A673 (cell line): ENCODE measurements at regions not wholly inside any gene's neighbourhood (a gene's known extent, or its start where the extent isn't known, plus 50 kb on each side); places are given as distances from the start of the nearest gene placed in this dataset.

Experiments used
- BruUV-seq: library from RNA; stranded (reverse); fragments of 400-500 nt; replicated peaks from 2 replicates; lab custom pipeline; 2021; lab: Mats Ljungman, UMichigan
- CTCF ChIA-PET: fragments of 300-600 bp; sonication (Branson Sonifier 250); formaldehyde crosslinking; loops from one replicate; lab custom pipeline; 2022; ENCODE audit warnings: antibody characterized with exemption; lab: Charles Lee
- POLR2A ChIA-PET: fragments of 300-600 bp; sonication (Branson Sonifier 250); formaldehyde crosslinking; loops from one replicate; lab custom pipeline; 2022; ENCODE audit warnings: antibody characterized with exemption; ENCODE audit not compliant: low non-redundant PET; lab: Charles Lee
- DNase-seq: peaks from one replicate; pipeline ENCODE4 v3.0.0-alpha.2; 2015; ENCODE audit warnings: low spot score
- H3K27ac ChIP-seq: fragments of 200-600 bp; sonication (generic); 2 replicates; pipeline ENCODE4 v1.5.1; 2016; ENCODE audit warnings: mixed run types, low read depth, mild to moderate bottlenecking, mixed read lengths, antibody characterized with exemption, low read length; ENCODE audit not compliant: poor library complexity, severe bottlenecking
- H3K27me3 ChIP-seq: fragments of 200-600 bp; sonication (generic); replicated peaks from 2 replicates; pipeline ENCODE4 v1.6.1; 2017; ENCODE audit warnings: mixed run types, low read depth, mild to moderate bottlenecking, mixed read lengths, antibody characterized with exemption, low read length; ENCODE audit not compliant: insufficient read depth, poor library complexity
- H3K36me3 ChIP-seq: fragments of 200-600 bp; sonication (generic); 2 replicates; pipeline ENCODE4 v1.6.1; 2016; ENCODE audit warnings: mixed run types, mild to moderate bottlenecking, mixed read lengths, antibody characterized with exemption, low read length; ENCODE audit not compliant: insufficient read depth, poor library complexity, severe bottlenecking
- H3K4me1 ChIP-seq: fragments of 200-600 bp; sonication (generic); 2 replicates; pipeline ENCODE4 v1.6.1; 2017; ENCODE audit warnings: mixed run types, mild to moderate bottlenecking, mixed read lengths, antibody characterized with exemption, low read length; ENCODE audit not compliant: insufficient read depth, poor library complexity, severe bottlenecking
- H3K4me3 ChIP-seq: fragments of 200-600 bp; sonication (generic); 2 replicates; pipeline ENCODE4 v1.5.1; 2016; ENCODE audit warnings: low read depth, mixed run types, mild to moderate bottlenecking, mixed read lengths, low read length; ENCODE audit not compliant: poor library complexity, severe bottlenecking
- H3K9me3 ChIP-seq: fragments of 200-600 bp; sonication (generic); 2 replicates; pipeline ENCODE4 v1.6.1; 2016; ENCODE audit warnings: mixed run types, low read depth, mild to moderate bottlenecking, mixed read lengths, antibody characterized with exemption, low read length; ENCODE audit not compliant: poor library complexity, severe bottlenecking
- EZH2 ChIP-seq: fragments of 200-600 bp; sonication (generic); IDR thresholded peaks from 2 replicates; pipeline ENCODE4 v1.6.1; 2017; ENCODE audit warnings: borderline replicate concordance, low read depth, mild to moderate bottlenecking, mixed read lengths, antibody characterized with exemption, low read length; ENCODE audit not compliant: poor library complexity, severe bottlenecking
- intact Hi-C: fragments of 100-400 bp; cut with micrococcal nuclease; formaldehyde crosslinking; loops from one replicate; pipeline ENCODE4 v1.10.0; 2022; ENCODE audit not compliant: unreplicated experiment
- TF ChIP-seq, protein P1 (sequence below): fragments of 300-800, 200-600 bp; sonication (generic); conservative IDR thresholded peaks from 2 replicates; pipeline ENCODE4 v1.5.1; 2017; ENCODE audit warnings: low read depth, mild to moderate bottlenecking, antibody characterized with exemption, low read length, moderate library complexity, mixed read lengths

DNA sequence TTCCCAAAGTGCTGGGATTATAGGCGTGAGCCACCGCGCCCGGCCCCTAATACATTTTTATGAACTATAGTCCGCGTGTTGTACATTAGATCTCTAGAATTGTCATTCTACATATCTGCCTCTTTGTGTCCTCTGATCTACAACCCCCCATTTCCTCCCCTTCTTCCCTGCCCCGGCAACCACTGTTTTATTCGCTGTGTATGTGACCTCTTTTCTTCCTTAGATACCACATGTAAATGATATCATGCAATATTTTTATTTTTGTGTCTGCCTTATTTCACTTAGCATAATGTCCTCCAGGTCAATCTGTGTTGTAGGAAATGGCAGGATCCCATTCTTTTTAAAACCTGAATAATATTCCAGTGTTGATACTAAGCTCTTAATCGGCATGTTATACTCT lies 99.5 kb upstream of the NRIP1 start:
- intact Hi-C loops: no loop called here
- no TSS peak for BruUV-seq
- DNase-seq: no peak
- Histone ChIP-seq H3K36me3 (no peaks in the 10 kb centered on the region), H3K27ac (no peak overlapping the region), H3K4me1 (no peaks in the 10 kb centered on the region), H3K4me3 (no peak overlapping the region), H3K27me3 (no peaks in the 10 kb centered on the region), H3K9me3 (no peaks in the 10 kb centered on the region)
- ChIA-PET POLR2A (no interaction called here), CTCF (no interaction called here)
- no peak for TF ChIP-seq EZH2
- TF ChIP-seq, protein P1, sequence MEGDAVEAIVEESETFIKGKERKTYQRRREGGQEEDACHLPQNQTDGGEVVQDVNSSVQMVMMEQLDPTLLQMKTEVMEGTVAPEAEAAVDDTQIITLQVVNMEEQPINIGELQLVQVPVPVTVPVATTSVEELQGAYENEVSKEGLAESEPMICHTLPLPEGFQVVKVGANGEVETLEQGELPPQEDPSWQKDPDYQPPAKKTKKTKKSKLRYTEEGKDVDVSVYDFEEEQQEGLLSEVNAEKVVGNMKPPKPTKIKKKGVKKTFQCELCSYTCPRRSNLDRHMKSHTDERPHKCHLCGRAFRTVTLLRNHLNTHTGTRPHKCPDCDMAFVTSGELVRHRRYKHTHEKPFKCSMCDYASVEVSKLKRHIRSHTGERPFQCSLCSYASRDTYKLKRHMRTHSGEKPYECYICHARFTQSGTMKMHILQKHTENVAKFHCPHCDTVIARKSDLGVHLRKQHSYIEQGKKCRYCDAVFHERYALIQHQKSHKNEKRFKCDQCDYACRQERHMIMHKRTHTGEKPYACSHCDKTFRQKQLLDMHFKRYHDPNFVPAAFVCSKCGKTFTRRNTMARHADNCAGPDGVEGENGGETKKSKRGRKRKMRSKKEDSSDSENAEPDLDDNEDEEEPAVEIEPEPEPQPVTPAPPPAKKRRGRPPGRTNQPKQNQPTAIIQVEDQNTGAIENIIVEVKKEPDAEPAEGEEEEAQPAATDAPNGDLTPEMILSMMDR: no peak

DNA sequence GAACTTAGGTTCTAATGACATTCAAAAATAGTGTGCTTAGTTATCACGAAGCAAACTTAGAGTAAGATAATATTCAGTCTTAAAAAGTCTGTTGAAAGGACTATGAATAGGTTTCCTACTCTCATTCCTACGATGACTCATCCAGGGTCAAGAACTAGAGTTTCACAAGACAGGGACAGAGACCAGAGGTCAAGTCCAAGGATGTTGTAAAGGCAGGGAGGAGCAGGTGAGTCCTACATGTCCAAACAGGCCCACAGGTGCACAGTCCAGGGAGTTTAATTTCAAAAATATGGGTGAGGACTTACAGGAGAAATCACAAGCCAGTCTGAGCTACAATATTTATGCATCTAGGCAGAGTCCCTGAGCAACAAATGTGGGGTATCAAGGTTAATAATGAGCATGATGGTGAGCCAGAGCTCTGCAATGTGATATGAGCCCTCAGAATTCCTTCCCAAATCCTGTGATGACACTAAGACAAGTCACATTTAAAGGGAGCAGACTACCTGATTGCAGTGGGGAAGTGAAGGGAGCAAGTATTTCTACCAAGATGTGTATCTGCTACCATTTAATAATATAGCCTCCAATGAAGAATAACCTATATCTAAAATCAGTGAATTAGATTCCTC lies 100.0 kb upstream of the NRIP1 start:
- Histone ChIP-seq H3K9me3 (no peaks in the 10 kb centered on the region), H3K36me3 (no peaks in the 10 kb centered on the region), H3K4me1 (no peaks in the 10 kb centered on the region), H3K27ac (no peak overlapping the region), H3K4me3 (no peak overlapping the region), H3K27me3 (no peaks in the 10 kb centered on the region)
- DNase-seq: no peak
- TF ChIP-seq, protein P1: no peak
- TF ChIP-seq EZH2: no peak
- ChIA-PET CTCF (no interaction called here), POLR2A (no interaction called here)
- BruUV-seq: no TSS peak
- intact Hi-C loops: no loop called here

DNA sequence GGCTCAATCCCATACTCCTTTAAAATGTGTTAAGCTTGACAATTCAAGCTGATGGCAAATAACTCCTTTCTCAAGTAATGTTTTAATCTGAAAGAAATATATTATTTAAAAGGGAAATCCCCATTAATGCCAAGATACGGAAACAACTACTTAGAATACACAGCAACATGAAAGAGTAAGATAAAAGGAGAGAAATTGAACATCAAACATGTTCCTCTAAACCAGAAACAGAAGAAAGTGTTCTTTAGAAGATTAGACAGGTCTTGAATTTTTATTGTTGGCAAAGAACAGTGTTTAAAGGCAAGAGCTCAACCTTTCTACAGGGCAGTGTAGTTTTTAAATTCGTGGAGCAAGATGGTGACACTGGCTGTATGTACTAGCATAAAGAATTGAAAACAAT lies 105.8 kb upstream of the NRIP1 start:
- Histone ChIP-seq H3K4me1 (no peaks in the 10 kb centered on the region), H3K9me3 (no peaks in the 10 kb centered on the region), H3K27me3 (no peaks in the 10 kb centered on the region), H3K27ac (no peak overlapping the region), H3K36me3 (no peaks in the 10 kb centered on the region), H3K4me3 (no peak overlapping the region)
- TF ChIP-seq, protein P1: no peak
- no peak for TF ChIP-seq EZH2
- no TSS peak for BruUV-seq
- CTCF ChIA-PET: no interaction called here
- intact Hi-C loops: no loop called here
- no peak for DNase-seq
- POLR2A ChIA-PET: no interaction called here
